Mucosa of gallbladder (tissue), 1 donor: ENCODE measurements at regions not wholly inside any gene's neighbourhood (a gene's known extent, or its start where the extent isn't known, plus 50 kb on each side); places are given as distances from the start of the nearest gene placed in this dataset.
"Not testable (repeated sequence)": the region's sequence is repeated elsewhere in the genome, so short reads cannot be mapped to it uniquely, and the experiment has no call there.

ENCODE experiments used
- DNase-seq: peaks from one replicate; pipeline ENCODE4 v3.0.0-alpha.2; 2020; ENCODE audit warnings: low spot score
- donor health status: DM: no; HTN: no; CAD: no.

DNA sequence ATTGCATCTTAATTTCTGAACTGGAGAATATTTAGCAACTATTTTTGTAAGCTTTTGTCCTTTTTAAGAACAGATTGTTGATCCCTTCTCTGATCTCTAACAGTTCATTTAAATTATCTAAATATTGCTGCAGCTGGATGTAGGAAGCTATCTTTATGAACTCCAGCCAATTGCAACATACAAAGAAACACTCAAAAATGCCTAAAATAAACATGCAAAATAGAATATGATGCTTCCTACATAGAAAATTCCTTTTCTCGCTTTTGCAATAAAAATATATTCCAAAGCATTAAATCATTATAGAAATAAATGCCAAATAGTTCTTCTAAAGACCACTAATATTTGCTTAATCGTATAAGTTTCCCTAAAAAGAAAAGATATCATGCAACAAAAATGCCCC is 218.6 kb downstream of the LURAP1L start:
- no peak for DNase-seq

DNA sequence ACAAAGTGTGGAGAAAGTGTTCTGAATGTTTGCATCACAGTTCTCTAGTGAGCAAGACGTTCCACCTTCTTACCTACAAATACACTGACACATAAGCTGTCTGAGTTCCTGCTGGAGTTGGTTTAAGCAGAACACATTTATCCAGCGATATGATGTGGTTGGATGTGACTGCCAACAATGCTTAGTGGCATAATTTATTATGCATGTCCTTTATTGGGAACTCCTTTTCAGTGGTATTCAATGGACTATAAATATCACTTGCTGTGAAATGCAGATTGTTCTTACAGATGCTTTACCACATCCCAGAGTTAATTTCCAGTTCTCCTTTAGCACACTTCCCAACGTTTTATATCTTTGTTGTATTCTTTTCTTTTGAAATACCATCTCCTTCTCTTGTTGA is 222.2 kb downstream of the LURAP1L start:
- DNase-seq = no peak

DNA sequence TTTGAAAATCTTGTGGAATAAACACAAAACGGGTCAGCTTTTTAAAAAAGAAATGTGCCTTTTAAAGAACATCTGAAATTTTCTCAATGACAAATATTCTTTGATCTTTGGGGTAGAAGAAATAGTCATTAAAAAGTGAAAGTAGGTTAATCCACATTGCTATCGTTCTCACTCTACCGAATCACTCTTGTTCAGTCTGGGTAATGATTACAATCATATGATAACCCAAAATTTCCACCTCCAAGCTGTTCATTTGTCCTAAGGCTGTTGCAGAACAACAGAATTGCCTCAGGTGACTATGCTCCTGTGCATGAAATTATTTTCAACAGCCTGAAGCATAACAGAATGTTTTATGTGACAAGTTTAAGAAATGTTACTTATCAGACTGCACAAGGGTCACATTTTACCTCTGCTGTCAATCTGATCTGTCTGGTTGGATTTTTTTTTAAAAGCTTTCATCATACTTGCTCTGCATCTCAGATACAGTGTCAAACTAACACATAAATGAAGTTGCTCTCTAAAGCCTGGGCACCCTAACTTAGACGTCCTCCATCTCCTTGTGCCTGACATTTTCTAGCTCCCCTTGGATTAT is 227.3 kb downstream of the LURAP1L start:
- DNase-seq = no peak

DNA sequence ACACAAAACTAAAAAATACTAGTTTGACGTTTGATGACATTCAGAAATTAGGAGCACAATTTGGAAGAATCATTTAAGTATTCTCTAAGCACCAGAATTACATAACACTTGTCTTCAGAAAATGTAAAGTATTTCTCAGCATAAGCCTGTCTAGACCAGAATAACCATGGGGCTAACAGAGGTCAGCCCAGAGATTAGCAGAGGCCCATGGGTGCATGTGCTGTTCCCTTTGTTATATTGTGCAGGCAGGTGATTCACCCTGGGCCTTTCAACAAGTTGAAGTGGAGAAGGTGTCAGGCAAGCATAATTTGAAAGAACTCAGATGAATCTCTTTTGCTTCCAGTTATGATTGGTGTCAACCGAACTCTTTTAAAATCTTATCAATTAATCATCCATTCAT is 227.9 kb downstream of the LURAP1L start:
- no peak for DNase-seq

DNA sequence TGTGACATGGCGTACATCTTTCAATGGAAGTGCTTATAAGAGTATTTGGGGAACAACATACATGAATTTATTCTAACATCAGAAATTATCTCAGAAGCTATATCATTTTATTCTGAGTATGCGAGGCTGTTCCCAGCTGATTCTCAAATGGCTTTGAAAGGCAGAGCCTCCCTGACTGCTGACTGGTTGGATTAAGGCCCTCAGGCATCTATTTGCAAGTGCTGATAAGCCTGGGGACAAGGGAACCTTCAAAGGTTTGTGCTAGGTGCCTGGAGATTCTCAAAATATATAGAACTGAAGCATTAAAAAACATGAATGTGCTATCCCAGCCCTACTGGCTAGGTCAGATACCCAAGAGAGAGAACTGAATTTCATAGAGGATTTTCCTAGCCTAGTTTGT is 235.1 kb downstream of the LURAP1L start:
- no peak for DNase-seq

DNA sequence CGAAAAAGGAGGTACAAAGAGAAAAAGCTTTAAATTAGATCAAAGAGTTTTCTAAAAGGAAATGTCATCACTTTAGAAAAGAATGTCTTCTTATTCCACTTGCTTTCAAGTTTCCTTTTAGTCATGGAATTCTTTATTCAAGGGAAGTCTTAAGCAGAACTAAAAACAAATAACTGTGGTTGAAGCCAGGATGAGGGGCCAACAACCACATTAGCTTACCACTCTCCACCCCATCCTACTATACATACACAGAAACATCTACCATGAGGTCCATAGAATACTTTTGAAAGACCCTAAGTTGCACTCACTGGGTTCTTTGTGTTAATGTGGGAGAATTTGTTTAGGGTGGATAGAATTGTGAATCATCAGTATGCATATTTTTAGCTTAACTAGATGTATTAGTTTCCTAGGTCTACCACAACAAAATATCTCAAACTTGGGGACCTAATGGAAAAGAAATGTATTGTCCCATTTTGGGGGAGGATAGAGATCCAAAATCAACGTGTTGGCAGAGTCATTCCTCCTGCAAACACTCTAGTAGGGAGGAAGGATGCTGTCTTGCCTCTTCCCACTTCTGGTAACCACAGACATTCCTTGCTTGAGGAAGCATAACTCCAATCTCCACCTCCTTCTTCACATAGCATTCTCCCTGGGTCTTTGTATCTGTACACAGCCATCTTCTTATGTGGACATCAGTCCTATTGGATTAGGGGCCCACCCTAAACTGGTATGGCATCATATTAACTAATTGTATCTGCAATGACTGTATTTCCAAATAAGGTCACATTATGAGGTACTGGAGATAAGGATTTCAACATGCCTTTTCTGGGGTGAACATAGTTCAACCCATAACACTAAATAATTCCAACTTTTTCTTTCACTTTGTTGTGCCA is 239.4 kb downstream of the LURAP1L start:
- DNase-seq = no peak

DNA sequence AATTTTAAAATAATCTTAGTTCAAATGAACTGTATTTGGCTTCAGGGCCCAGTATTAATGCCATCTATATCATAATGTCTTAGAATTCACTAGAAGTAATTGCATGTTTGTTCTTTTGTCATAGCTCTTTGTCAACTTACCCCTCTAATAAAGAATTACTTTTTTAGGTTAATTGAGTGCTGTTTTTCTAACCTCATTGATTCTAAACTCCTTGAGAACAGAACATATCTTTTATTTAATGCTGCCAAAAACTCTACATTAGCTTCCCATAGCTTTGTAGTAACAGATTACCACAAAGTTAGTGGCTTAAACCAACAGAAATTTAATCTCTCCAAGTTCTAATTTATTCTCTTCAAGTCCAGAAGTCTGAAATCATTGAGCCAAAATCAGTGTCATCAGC is 242.4 kb downstream of the LURAP1L start:
- no peak for DNase-seq

DNA sequence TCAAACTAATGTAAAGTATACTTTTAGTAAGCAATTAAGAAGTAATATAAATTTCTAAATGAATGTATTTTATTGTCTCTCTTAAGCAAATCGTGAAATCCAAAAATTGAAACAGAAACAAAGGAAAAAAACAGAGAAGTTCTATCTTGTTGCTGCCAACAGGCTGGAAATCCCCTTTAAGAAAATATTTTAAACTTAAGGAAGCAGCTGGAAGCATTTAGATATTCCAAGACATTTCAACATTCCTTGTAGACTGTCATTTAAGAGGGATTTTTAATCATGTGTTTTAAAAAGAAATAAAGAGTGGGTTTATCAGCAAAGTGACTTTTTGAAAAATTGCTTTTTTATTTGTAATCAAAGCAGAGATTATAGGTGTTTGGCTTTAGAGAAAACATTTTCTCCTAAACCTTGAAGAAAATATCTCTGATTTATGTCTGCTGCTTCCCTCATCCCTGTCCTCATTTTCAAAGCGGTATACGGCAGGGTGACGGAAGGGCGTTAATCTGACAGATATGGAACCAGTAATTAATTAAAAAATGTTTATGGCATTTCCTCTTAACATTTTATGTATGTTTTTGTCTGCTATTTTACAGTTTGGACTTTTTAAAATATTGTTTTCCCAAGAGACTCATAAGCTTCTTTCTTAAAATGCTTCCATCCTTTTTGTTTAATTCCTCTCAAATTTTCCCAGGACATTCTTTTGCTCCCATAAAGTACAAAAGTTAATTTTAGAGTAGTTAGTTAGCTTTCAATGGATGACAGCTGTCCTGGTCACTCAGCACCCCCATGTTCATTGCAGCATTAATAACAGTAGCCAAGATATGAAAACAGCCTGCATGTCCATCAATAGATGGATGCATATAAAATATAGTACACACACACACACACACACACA is 245.6 kb downstream of the LURAP1L start:
- no peak for DNase-seq

DNA sequence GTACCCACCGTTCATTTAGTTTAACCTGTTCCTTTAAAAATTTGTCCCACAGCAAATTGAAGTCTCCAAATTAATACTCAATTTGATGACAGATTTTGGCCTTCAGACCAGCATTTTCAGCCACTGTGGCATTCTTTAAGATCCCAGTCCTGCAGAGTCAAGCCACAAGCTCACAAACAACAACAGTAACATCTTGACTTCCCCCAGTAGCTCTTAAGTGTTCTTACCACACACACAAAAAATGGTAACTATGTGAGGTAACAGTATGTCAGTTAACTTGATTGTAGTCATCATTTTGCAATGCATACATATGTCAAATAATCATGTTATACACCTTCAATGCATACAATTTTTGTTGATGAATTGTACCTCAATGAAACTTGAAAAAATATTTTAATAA is 247.9 kb downstream of the LURAP1L start:
- no peak for DNase-seq

DNA sequence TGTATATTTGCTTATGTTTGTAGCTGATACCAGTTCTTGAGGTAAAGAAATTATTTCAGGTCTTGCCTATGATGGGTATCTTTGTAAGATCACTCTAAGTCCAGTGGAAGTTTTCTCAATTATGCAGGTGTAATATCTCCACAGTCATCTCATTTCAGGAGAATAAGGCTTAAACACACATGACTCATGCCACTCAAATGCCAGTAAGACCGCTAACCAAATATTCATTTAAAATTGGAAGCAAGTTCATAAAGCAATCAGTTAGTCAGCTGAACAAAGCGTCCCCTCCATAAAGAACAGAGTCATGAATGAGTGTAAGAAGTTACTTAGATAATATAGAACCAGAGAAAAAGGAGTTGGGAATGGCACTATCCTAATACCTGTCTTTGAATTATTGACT is 248.7 kb downstream of the LURAP1L start:
- DNase-seq = no peak

DNA sequence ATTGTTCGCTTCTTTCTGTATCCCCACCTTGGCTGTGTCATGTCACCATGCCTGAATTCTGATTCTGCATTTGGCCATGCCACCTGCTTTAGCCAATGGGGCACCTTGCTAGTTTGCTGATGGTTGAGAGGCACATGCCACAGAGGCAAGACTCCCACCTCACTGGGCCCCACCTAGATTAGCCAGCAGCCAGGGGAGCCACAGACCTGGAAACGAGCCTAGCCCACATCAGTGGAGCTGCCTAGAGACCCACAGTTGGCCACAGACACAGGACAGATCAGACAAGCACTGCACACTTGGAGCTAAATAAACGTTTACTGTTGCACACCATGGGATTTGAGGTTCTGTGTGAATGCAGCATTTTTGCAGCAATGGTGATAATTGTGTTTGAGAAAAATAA is 252.1 kb downstream of the LURAP1L start:
- no peak for DNase-seq

DNA sequence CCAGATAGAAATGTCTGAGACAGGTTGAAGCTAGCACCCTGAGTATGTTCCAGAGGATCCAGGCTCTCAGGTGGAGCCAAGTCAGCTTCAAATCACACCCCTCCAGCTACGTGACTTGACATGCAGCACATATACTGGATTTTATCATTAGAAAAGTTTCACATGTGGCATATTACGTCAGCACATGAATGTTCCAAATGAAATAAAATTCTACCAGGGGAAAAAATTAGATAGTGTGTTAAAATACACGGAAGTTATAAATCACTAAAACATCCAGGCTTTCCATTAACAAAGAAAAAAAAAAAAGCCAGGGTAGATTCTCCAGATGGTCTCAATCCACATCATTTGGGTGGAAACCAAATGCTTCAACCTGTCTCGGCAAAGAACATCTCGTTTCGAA is 251.6 kb downstream of the MPDZ start:
- no peak for DNase-seq

DNA sequence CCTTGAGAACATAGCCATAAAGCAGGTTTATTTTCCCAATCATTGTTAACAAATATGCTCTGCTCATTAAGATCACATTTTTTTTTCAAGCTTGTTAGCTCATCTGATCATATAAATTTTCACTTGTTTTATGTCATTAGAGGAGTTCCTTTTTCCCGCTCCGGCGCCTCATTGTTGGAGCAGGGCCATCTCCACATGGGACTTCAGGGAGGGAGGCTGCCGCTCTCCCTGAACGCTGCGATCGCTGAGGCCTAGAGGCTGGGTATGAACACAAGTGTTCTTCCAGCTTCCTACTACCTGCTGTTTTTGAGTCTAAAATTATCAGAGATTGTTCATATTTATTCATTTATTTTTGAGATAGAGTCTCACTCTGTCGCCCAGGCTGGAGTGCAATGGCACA is 246.9 kb downstream of the MPDZ start:
- no peak for DNase-seq

DNA sequence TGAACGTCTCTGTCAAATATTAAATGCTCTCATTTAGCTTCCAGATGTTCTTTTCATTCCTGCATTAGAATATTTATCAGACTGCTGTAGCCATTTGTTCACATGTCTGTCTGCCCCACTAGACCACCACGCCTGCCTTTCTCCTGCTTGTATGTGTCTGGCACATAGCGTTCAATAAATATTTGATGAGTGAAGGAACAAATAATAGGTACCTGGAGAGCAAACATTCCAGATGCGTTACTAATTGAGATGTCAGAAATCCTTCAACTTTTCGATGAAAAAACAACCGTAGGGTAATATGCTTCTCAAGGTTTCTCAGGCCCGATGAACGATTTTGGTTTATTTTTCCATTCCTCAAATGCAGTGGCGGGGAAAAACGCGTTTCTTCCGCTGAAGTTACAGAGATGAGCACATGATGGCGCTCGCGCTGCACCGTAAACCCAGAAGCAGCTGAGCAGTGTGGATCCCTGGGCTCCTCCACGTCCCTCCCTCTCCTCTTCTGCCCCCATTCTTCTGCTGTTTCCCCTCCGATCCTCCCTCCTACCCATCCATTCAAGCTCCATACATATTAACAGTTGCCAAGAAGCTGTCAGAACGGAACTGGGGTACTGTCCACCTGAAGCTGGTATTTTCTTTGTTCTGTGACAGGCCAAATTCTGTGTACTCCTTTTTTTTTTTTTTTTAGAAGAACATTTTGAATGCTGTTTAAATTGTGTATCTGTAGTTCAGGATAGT is 245.4 kb downstream of the MPDZ start:
- DNase-seq = peak; percentile 60

DNA sequence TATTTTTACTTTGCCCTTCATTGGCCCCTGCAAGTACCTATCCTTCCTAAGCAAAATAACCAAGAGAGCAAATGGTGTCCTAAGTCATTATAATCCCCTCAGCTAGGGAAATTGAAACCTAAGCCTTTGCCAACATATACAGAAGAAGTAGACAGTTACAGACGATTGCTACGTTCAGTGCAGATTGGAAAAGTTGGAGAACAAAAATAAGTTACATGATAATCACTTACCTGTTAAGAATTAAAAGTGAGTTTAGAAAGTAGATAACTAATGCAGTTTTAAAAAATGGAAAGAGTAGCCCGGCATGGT is 244.8 kb downstream of the MPDZ start:
- DNase-seq = no peak

DNA sequence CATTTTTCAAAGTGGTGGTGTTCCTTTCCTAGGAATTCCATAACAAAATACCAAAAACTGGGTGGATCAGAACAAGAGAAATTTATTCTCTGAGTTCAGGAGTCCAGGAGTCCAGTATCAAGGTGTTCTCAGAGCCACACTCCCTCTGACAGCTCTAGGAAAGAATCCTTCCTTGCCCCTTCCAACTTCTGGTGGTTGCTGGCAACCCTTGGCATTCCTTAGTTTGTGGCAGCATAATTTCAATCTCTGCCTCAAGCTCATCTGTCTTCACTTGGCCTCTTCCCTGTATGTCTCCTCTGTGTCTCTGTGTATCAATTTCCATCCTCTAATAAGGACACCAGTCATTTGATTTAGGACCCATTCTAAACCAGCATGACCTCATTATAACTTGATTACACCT is 243.7 kb downstream of the MPDZ start:
- no peak for DNase-seq

DNA sequence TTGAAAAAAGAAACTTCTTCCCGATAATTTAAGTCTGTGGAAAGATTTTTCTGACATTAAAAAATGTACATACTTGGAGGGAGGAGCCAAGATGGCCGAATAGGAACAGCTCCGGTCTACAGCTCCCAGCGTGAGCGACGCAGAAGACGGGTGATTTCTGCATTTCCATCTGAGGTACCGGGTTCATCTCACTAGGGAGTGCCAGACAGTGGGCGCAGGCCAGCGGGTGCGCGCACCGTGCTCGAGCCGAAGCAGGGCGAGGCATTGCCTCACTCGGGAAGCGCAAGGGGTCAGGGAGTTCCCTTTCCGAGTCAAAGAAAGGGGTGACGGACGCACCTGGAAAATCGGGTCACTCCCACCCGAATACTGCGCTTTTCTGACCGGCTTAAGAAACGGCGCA is 241.7 kb downstream of the MPDZ start:
- DNase-seq = not testable (repeated sequence)

DNA sequence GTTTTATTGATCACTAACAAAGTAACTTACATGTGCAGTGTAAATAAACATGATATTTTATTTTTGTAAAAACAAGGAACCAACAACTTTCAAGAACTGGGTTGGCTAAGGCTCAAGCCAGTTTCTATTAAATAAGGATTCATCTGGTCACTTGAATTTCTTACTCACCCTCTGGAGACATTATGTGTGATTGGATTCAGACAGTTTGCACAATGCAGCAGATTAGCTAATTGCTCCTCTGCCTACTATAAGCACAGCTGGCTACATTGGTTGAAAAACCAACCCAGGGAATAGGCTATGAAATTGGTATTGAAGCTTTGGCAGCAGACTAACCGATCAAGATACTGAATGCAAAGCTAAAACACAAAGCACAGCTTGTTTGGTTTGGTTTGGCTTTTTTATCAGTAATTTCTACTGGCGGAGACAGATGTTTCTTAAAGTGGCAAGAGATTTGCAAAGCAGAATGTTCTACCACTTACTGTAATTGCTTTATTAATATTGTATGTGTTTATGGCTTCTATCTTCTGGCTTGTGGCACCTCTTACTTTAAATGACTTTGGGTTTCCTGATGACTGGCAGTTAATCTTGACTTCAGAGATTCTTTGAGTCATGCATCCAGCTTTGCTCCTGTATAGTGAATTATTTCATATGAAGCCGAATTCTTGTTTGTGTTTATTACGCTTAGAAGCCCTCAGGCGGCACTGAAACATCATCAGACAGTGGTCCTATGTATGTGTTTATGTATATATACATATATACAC is 231.5 kb downstream of the MPDZ start:
- no peak for DNase-seq

DNA sequence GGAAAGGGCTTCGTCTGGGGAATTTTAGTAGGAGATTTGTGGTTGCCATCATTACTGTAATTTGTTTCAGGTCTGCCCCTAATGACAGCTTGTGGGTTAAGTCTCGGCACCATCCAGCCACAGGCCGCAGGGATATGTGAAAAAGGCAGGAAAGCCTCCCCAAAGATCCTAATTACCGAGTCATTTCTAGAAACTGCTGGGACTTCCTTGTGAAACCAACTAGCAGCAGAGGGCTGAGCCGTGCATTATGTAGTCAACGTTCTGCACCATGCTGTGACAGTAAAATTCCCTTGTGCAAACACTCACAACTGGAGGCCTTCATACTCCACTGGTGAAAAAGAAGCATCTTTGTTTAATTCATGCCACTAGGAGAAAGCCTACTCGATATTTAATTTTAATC is 230.3 kb downstream of the MPDZ start:
- no peak for DNase-seq

DNA sequence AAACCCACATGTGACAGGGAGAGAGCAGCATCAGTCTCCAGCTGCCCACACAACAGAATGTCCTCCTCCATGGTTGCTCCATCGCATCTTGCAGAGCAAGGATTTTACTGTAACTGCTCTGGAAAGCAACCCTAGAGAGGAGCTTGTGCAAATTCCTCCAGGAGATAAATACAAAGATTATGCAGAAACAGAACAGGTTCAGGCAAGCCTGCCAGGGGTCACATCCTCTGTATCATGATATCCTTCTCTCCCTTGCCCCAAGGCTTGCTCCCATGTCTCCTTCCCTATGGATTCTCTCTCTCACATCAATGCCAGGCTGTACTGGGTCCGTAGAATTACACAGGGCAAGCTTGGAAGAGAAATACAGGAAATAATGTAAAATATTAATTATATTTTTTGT is 226.0 kb downstream of the MPDZ start:
- no peak for DNase-seq

DNA sequence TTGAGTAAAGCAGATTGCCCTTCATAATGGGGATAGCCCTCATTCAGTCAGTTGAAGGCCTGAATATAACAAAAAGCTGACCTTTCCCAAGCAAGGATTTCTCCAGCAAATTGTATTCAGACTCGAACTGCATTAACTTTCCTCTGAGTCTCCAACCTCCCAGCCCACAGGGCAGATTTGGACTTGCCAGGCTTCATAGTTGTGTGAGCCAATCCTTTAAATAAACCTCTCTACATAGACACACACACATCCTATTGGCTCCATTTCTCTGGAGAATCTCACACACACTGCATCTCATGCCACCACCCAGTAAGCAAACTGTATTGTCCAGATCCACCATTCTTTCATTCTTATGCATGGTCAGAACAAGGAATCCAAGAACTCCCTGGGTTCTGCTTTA is 225.1 kb downstream of the MPDZ start:
- no peak for DNase-seq
